ENCODE measurements at regions not wholly inside any gene's neighbourhood (a gene's known extent, or its start where the extent isn't known, plus 50 kb on each side); places are given as distances from the start of the nearest gene placed in this dataset.
A peak's percentile ranks its signal among the peaks of the same experiment; 100 is the strongest.

- FAIRE-seq: no peak
- DNase-seq (ENCODE audit: low spot score): no peak
Observed at GRCh38 chr13:69450245-69450644, 657.4 kb upstream of the ATXN8OS start.

- FAIRE-seq (no peak), DNase-seq (ENCODE audit: low spot score) (no peak)
Observed at GRCh38 chr13:69425235-69425634, 682.4 kb upstream of the ATXN8OS start.

- DNase-seq (ENCODE audit: low spot score) (no peak), FAIRE-seq (no peak)
Observed at GRCh38 chr13:69423844-69424243, 683.8 kb upstream of the ATXN8OS start.

- no peak for DNase-seq (ENCODE audit: low spot score)
- FAIRE-seq: no peak
Observed at GRCh38 chr13:69418319-69418718, 689.3 kb upstream of the ATXN8OS start.

- FAIRE-seq (no peak), DNase-seq (ENCODE audit: low spot score) (no peak)
Observed at GRCh38 chr13:69410761-69411160, 696.9 kb upstream of the ATXN8OS start.

- no peak for DNase-seq (ENCODE audit: low spot score)
- FAIRE-seq: no peak
Observed at GRCh38 chr13:69391756-69392155, 715.9 kb upstream of the ATXN8OS start.

GRCh38 chr13:69389899-69390298, 717.7 kb upstream of the ATXN8OS start:
- DNase-seq (ENCODE audit: low spot score): no peak
- no peak for FAIRE-seq

- no peak for DNase-seq (ENCODE audit: low spot score)
- no peak for FAIRE-seq
Observed at GRCh38 chr13:69373747-69374425, 733.7 kb upstream of the ATXN8OS start.

- DNase-seq (ENCODE audit: low spot score): no peak
- no peak for FAIRE-seq
Observed at GRCh38 chr13:69363360-69363759, 744.3 kb upstream of the ATXN8OS start.

GRCh38 chr13:69331245-69331644, 776.4 kb upstream of the ATXN8OS start:
- DNase-seq (ENCODE audit: low spot score) (no peak), FAIRE-seq (no peak)

GRCh38 chr13:69324090-69324886, 783.3 kb upstream of the ATXN8OS start:
- FAIRE-seq: no peak
- peak; percentile 7 for DNase-seq (ENCODE audit: low spot score)

- no peak for FAIRE-seq
- no peak for DNase-seq (ENCODE audit: low spot score)
Observed at GRCh38 chr13:69319656-69320055, 788.0 kb upstream of the ATXN8OS start.

- FAIRE-seq: no peak
Observed at GRCh38 chr13:69315039-69315438, 792.6 kb upstream of the ATXN8OS start.

GRCh38 chr13:69306766-69307165, 800.9 kb upstream of the ATXN8OS start:
- no peak for DNase-seq (ENCODE audit: low spot score)
- no peak for FAIRE-seq

More at GRCh38 chr13:69315039-69315438, 792.6 kb upstream of the ATXN8OS start:
- DNase-seq (ENCODE audit: low spot score): no peak

- no peak for FAIRE-seq
Observed at GRCh38 chr13:69300131-69300530, 807.5 kb upstream of the ATXN8OS start.

GRCh38 chr13:69296130-69296529, 811.5 kb upstream of the ATXN8OS start:
- DNase-seq (ENCODE audit: low spot score) (no peak), FAIRE-seq (no peak)

More at GRCh38 chr13:69300131-69300530, 807.5 kb upstream of the ATXN8OS start:
- no peak for DNase-seq (ENCODE audit: low spot score)

- DNase-seq (ENCODE audit: low spot score) (no peak), FAIRE-seq (no peak)
Observed at GRCh38 chr13:69292789-69293425, 814.7 kb upstream of the ATXN8OS start.

GRCh38 chr13:69291292-69291906, 816.2 kb upstream of the ATXN8OS start:
- no peak for FAIRE-seq
- DNase-seq (ENCODE audit: low spot score): no peak

GRCh38 chr13:69288026-69288425, 819.6 kb upstream of the ATXN8OS start:
- no peak for DNase-seq (ENCODE audit: low spot score)
- no peak for FAIRE-seq

GRCh38 chr13:69287050-69287698, 820.5 kb upstream of the ATXN8OS start:
- FAIRE-seq (no peak), DNase-seq (ENCODE audit: low spot score) (no peak)

- DNase-seq (ENCODE audit: low spot score) (no peak), FAIRE-seq (no peak)
Observed at GRCh38 chr13:69283837-69284236, 823.8 kb upstream of the ATXN8OS start.
